NCI-H82 treated with DMSO at 0.1 percent for 48 hours (cell line): ENCODE measurements at regions not wholly inside any gene's neighbourhood (a gene's known extent, or its start where the extent isn't known, plus 50 kb on each side); places are given as distances from the start of the nearest gene placed in this dataset.
"Not testable (repeated sequence)": the region's sequence is repeated elsewhere in the genome, so short reads cannot be mapped to it uniquely, and the experiment has no call there.

Experiments used
- DNase-seq: peaks from one replicate; lab custom pipeline; 2025; ENCODE audit not compliant: unreplicated experiment; lab: John Stamatoyannopoulos, UW

DNA sequence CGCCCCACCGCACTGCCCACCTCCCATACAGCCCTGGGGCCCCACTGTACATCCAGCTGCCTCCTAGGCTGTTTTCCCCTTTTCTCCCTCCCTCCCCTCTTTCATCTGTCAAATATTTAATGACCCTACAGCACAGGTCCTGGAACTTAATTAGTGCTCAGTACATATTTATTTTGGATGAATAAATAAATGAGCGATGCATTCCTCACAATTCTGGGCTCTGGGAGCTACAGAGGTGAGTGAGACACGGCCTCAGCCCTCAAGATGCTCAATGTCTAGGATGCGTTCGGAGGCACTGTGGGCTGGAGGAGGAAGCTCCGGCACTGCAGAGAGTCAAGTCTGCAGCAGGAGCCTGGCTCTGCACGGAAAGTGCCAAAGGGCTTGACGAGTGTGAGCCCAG lies 175.0 kb downstream of the FAM43A start:
- no peak for DNase-seq

DNA sequence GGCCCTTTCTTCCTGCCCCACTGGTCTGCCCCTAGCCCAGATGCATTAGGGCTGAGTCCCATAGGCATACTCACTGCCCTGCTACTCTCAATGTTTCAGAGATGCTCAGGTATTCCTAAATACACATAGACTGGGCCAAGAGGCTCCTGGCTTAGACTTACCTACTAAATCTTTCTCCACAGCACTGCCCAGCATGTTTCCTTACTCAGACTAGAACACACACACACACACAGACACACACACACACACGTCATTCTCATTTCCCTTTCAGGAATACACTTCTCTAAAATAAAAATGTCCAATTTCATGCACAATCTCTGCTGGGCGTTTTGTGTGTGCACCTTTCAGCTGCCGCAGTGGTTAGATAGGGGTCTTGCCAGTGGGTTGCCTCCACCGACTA lies 175.7 kb downstream of the FAM43A start:
- no peak for DNase-seq

GRCh38 chr3:194865061-194865460 lies 179.4 kb downstream of the FAM43A start:
- no peak for DNase-seq

GRCh38 chr3:194865615-194866014 lies 179.9 kb downstream of the FAM43A start:
- DNase-seq: no peak

DNA sequence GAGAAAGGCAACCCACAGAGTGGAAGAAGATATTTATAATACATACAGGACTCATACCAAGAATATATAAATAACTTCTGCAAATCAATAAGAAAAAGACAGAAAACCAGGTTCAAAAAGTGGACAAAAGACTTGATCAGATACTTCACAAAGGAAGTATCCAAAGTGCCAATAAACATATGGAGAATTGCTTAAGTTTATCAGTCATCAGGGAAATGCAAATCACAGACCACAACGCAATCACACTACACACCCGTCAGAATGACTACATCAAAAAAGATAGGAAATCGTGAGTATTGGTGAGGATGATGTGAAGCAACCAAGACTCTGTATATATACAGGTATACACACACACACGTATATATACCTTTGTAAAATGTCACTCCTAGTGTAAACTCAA lies 180.6 kb downstream of the FAM43A start:
- no peak for DNase-seq

DNA sequence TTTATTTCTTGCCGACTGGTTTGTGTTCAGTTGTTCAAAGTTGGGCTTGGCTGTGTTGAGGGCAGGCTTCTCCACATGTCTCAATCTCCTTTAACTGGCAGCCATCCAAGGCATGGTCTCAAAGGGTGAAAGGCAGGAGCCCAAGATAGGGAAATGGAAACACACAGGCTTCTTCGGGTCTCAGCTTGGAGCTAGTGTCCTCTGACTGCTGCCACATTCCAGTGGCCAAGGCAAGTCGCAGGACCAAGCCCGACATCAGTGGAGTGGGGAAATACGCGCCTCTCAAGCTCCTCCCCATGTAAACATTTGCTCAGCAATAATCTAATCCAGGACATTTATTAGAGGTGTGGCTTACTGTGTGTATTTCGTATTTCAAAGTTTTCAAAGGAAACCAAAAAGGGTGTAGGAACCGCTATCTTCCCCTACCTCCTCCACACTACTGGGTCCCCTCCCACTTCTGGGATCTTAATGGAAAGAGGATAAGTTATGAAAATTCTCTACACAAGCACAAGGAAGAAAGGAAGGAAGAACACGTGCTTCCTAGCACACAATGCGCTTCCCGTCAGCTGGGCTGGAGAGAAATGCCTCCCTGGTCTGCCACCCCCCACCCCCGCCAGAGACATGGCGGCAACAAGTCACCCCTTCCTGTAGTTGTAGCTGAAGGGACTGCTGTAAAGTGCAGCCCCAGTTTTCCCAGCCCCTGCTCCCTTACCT lies 181.7 kb downstream of the FAM43A start:
- DNase-seq: no peak

GRCh38 chr3:194868831-194869230 lies 183.1 kb downstream of the FAM43A start:
- no peak for DNase-seq

GRCh38 chr3:194869482-194870169 lies 183.9 kb downstream of the FAM43A start:
- no peak for DNase-seq

- peak; percentile 50 for DNase-seq
These were observed 184.9 kb downstream of the FAM43A start for GRCh38 chr3:194870394-194871110.

GRCh38 chr3:194871143-194871863 lies 185.6 kb downstream of the FAM43A start:
- peak; percentile 90 for DNase-seq

- no peak for DNase-seq
These were observed 186.4 kb downstream of the FAM43A start for GRCh38 chr3:194871864-194872668.

- no peak for DNase-seq
These were observed 186.9 kb downstream of the FAM43A start for GRCh38 chr3:194872669-194872977.

DNA sequence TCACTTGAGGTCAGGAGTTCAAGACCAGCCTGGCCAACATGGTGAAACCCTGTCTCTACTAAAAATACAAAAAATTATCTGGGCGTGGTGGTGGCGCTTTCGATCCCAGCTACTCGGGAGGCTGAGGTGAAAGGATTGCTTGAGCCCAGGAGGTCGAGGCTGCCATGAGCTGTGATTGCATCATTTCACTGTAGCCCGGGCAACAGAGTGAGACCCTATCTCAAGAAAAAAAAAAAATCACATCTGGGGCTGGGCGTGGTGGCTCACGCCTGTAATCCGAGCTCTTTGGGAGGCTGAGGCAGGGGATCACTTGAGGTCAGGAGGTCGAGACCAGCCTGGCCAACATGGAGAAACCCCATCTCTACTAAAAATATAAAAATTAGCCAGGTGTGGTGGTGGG lies 187.8 kb downstream of the FAM43A start:
- not testable (repeated sequence) for DNase-seq

GRCh38 chr3:194874206-194874605 lies 188.5 kb downstream of the FAM43A start:
- no peak for DNase-seq

DNA sequence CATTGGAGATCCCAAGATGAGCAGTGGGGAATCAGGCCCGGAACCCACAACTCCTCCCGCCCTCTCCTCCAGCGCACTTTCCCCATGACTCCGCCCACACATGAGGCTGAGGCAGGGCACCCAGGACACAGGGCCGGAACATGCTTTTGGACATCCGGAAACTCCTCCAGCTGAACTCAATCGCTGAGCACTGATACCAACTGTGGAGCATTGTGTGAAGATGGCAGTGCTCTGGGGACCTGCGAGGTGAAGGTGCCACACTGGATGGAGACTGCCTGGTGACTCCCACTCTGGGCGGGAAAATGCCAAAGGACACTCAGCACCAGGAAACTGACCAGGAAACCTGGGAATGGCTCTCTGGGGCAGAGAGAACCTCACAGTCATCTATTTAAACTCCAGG lies 189.1 kb downstream of the FAM43A start:
- DNase-seq: no peak

- no peak for DNase-seq
These were observed 190.1 kb downstream of the FAM43A start for GRCh38 chr3:194875581-194876402.

DNA sequence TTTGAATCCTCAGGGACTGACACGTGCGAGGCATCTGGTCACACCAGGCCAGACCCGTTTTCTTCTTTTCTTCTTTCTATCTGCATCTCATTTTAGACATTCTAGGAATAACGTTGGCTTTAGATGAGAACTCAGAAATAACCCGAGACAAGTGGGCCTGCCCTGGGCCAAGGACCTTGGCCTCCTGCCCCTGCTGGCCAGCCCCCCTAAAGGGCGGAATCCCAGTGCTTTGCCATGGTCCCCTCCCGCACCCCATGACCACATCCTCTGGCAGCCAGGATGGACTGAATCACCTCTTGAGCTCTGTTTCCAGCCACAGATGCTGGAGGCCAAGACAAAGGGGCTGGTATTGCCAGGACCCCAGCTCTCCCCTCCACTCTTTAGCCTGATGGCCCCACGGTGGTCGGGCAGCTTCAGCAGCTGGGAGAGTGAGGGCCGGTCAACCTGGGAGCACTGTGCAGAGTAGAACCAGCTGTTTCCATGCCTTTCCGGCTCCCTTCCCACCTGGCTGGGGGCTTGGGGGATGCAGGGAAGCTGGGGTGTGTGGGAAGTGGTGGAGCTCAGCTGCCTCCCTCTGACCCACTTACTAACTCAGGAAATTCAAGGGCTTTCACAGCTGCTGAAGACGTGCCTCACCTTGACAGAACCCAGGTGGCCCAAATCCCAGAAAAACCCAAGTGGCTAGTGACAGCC lies 190.9 kb downstream of the FAM43A start:
- no peak for DNase-seq

GRCh38 chr3:194877291-194878119 lies 191.8 kb downstream of the FAM43A start:
- DNase-seq: no peak
